H9 (cell line): ENCODE measurements at regions not wholly inside any gene's neighbourhood (a gene's known extent, or its start where the extent isn't known, plus 50 kb on each side); places are given as distances from the start of the nearest gene placed in this dataset.

ENCODE experiments used
- DNase-seq: peaks from one replicate; pipeline ENCODE4 v3.0.0-alpha.2; 2017
- H2AFZ ChIP-seq: one replicate; pipeline ENCODE4 v1.6.1; 2013; ENCODE audit warnings: mild to moderate bottlenecking, low read length, control low read depth, moderate library complexity
- H2AK5ac ChIP-seq: 2 replicates; pipeline ENCODE4 v1.6.1; 2013; ENCODE audit warnings: low read length, control low read depth, mixed read lengths; ENCODE audit not compliant: insufficient read length
- H2BK120ac ChIP-seq: one replicate; pipeline ENCODE4 v1.6.1; 2013; ENCODE audit warnings: low read depth, mild to moderate bottlenecking, low read length, control low read depth, inconsistent platforms; ENCODE audit not compliant: poor library complexity, severe bottlenecking
- H2BK12ac ChIP-seq: 2 replicates; pipeline ENCODE4 v1.6.1; 2013; ENCODE audit warnings: low read length, control low read depth, mixed read lengths, low read depth; ENCODE audit not compliant: insufficient read length
- H2BK15ac ChIP-seq: 2 replicates; pipeline ENCODE4 v1.6.1; 2013; ENCODE audit warnings: low read depth, low read length, control low read depth
- H2BK20ac ChIP-seq: one replicate; pipeline ENCODE4 v1.6.1; 2013; ENCODE audit warnings: low read depth, mild to moderate bottlenecking, low read length, control low read depth, inconsistent platforms; ENCODE audit not compliant: poor library complexity, severe bottlenecking
- H2BK5ac ChIP-seq: 2 replicates; pipeline ENCODE4 v1.6.1; 2013; ENCODE audit warnings: low read length, control low read depth, mixed read lengths; ENCODE audit not compliant: insufficient read length
- H3K14ac ChIP-seq: 2 replicates; pipeline ENCODE4 v1.6.1; 2013; ENCODE audit warnings: low read length, control low read depth; ENCODE audit not compliant: insufficient read depth
- H3K18ac ChIP-seq: 2 replicates; pipeline ENCODE4 v1.6.1; 2013; ENCODE audit warnings: low read depth, mild to moderate bottlenecking, mixed read lengths, low read length, control low read depth; ENCODE audit not compliant: insufficient read length
- H3K23ac ChIP-seq: 2 replicates; pipeline ENCODE4 v1.6.1; 2013; ENCODE audit warnings: low read length, control low read depth, mixed read lengths, low read depth; ENCODE audit not compliant: insufficient read length
- H3K23me2 ChIP-seq: 2 replicates; pipeline ENCODE4 v1.6.1; 2013; ENCODE audit warnings: low read depth, mild to moderate bottlenecking, mixed read lengths, low read length, control low read depth; ENCODE audit not compliant: insufficient read length, poor library complexity, severe bottlenecking
- H3K27ac ChIP-seq: 2 replicates; pipeline ENCODE4 v1.5.1; 2013; ENCODE audit warnings: low read length, control low read depth, mixed read lengths, low read depth; ENCODE audit not compliant: insufficient read length
- H3K27me3 ChIP-seq: 2 replicates; pipeline ENCODE4 v1.6.1; 2013; ENCODE audit warnings: low read length, control low read depth, inconsistent platforms; ENCODE audit not compliant: insufficient read depth
- H3K4ac ChIP-seq: 2 replicates; pipeline ENCODE4 v1.6.1; 2013; ENCODE audit warnings: low read depth, mild to moderate bottlenecking, control low read depth, inconsistent platforms, low read length, moderate library complexity
- H3K4me1 ChIP-seq: 2 replicates; pipeline ENCODE4 v1.6.1; 2013; ENCODE audit warnings: low read length, control low read depth, inconsistent platforms; ENCODE audit not compliant: insufficient read depth
- H3K4me2 ChIP-seq: 2 replicates; pipeline ENCODE4 v1.6.1; 2013; ENCODE audit warnings: low read length, control low read depth, mixed read lengths; ENCODE audit not compliant: insufficient read length, insufficient read depth
- H3K56ac ChIP-seq: 2 replicates; pipeline ENCODE4 v1.6.1; 2013; ENCODE audit warnings: low read depth, mild to moderate bottlenecking, mixed read lengths, low read length, control low read depth; ENCODE audit not compliant: insufficient read length
- H3K79me1 ChIP-seq: 2 replicates; pipeline ENCODE4 v1.6.1; 2013; ENCODE audit warnings: low read depth, mild to moderate bottlenecking, moderate library complexity, low read length, control low read depth, inconsistent platforms; ENCODE audit not compliant: insufficient read depth, poor library complexity, severe bottlenecking
- H3K79me2 ChIP-seq: 2 replicates; pipeline ENCODE4 v1.6.1; 2013; ENCODE audit warnings: low read length, control low read depth, inconsistent platforms; ENCODE audit not compliant: insufficient read depth
- H3K9ac ChIP-seq: 2 replicates; pipeline ENCODE4 v1.6.1; 2013; ENCODE audit warnings: low read length, control low read depth, mixed read lengths; ENCODE audit not compliant: insufficient read length; ENCODE audit errors: extremely low read depth
- H3K9me3 ChIP-seq: one replicate; pipeline ENCODE4 v1.6.1; 2013; ENCODE audit warnings: low read depth, low read length, inconsistent platforms; ENCODE audit not compliant: control insufficient read depth
- H3T11ph ChIP-seq: one replicate; pipeline ENCODE4 v1.6.1; 2013; ENCODE audit warnings: mild to moderate bottlenecking, low read length, control low read depth, inconsistent platforms
- H4K20me1 ChIP-seq: one replicate; pipeline ENCODE4 v1.6.1; 2013; ENCODE audit not compliant: control insufficient read depth, insufficient read length, insufficient read depth
- H4K5ac ChIP-seq: 2 replicates; pipeline ENCODE4 v1.6.1; 2013; ENCODE audit warnings: low read depth, mild to moderate bottlenecking, mixed read lengths, low read length, control low read depth; ENCODE audit not compliant: insufficient read length
- H4K8ac ChIP-seq: replicated peaks from 2 replicates; pipeline ENCODE4 v1.6.1; 2013; ENCODE audit warnings: low read length, control low read depth, mixed read lengths, low read depth; ENCODE audit not compliant: insufficient read length
- H4K91ac ChIP-seq: 2 replicates; pipeline ENCODE4 v1.6.1; 2013; ENCODE audit warnings: low read depth, mild to moderate bottlenecking, moderate library complexity, mixed read lengths, low read length, control low read depth; ENCODE audit not compliant: insufficient read length
- H3K27ac Mint-ChIP-seq, 3 experiments: 2 replicates in 2 of 3; 3 replicates in 1 of 3; pipeline ENCODE4 v1.8.0; 2020 to 2021; ENCODE audit warnings: mixed read lengths in 3 of 3, mild to moderate bottlenecking in 1 of 3, moderate library complexity in 1 of 3
- H3K27me3 Mint-ChIP-seq: 2 replicates; pipeline ENCODE4 v1.8.0; 2021; ENCODE audit warnings: low read depth, mild to moderate bottlenecking, moderate library complexity, mixed read lengths
- H3K36me3 Mint-ChIP-seq, 3 experiments: 2 replicates in 2 of 3; 3 replicates in 1 of 3; pipeline ENCODE4 v1.8.0; 2020 to 2021; ENCODE audit warnings: low read depth in 3 of 3, mixed read lengths in 3 of 3; ENCODE audit not compliant: insufficient read depth in 1 of 3
- H3K4me1 Mint-ChIP-seq, 2 experiments: 2 replicates each; pipeline ENCODE4 v1.8.0; 2020; ENCODE audit warnings: mixed read lengths in 2 of 2
- H3K4me3 Mint-ChIP-seq, 2 experiments: 2 replicates in 1 of 2; 3 replicates in 1 of 2; pipeline ENCODE4 v1.8.0; 2020 to 2021; ENCODE audit warnings: mild to moderate bottlenecking in 2 of 2, mixed read lengths in 2 of 2, moderate library complexity in 1 of 2
- H3K9me3 Mint-ChIP-seq, 2 experiments: 2 replicates in 1 of 2; 3 replicates in 1 of 2; pipeline ENCODE4 v1.8.0; 2020; ENCODE audit warnings: mild to moderate bottlenecking in 2 of 2, mixed read lengths in 2 of 2, moderate library complexity in 1 of 2
- CTCF ChIP-seq: fragments of 200-600 bp; sonication (generic); conservative IDR thresholded peaks from 3 replicates; pipeline ENCODE4 v1.8.0; 2021; ENCODE audit warnings: antibody characterized with exemption, mild to moderate bottlenecking
- WGBS: extraction: QIAGEN DNeasy Blood & Tissue Kit; methylation state at CpG from one replicate; pipeline ENCODE4 v1.1.7; 2013; ENCODE audit warnings: missing lambda C conversion rate, low lambda C conversion rate, mixed read lengths; ENCODE audit not compliant: insufficient read length; ENCODE audit errors: extremely low coverage; 5-methylcytosine and 5-hydroxymethylcytosine counted together

- Histone ChIP-seq H2BK12ac (no peak overlapping the region), H3T11ph (no peak overlapping the region), H4K8ac (no peak overlapping the region), H3K79me2 (no peaks in the 10 kb centered on the region), H2BK20ac (no peak overlapping the region), H4K20me1 (no peaks in the 10 kb centered on the region), H4K91ac (no peak overlapping the region), H4K5ac (no peak overlapping the region), H3K9ac (no peak overlapping the region), H3K27ac (no peak overlapping the region), H3K4ac (no peak overlapping the region), H2BK15ac (no peak overlapping the region), H3K79me1 (no peaks in the 10 kb centered on the region), H3K9me3 (no peaks in the 10 kb centered on the region), H3K23ac (no peak overlapping the region), H2BK120ac (no peak overlapping the region), H3K14ac (no peak overlapping the region), H3K4me2 (no peak overlapping the region), H3K4me1 (no peaks in the 10 kb centered on the region; the same call in 1 of the 2 replicates), H3K27me3 (no peaks in the 10 kb centered on the region), H3K18ac (no peak overlapping the region), H2AFZ (no peak overlapping the region), H2BK5ac (no peak overlapping the region), H2AK5ac (no peak overlapping the region), H3K23me2 (no peaks in the 10 kb centered on the region), H3K56ac (no peak overlapping the region)
- WGBS = 100% methylated on average over 1 of the region's 4 CpGs
- H3K4me3 Mint-ChIP-seq = no peak overlapping the region
- no peak for TF ChIP-seq CTCF
- H3K4me1 Mint-ChIP-seq = peaks cover 6 to 15% of the 10 kb centered on the region in 2 experiments
- no peaks in the 10 kb centered on the region for H3K9me3 Mint-ChIP-seq
- H3K36me3 Mint-ChIP-seq = no peaks in the 10 kb centered on the region
- H3K27ac Mint-ChIP-seq = no peak overlapping the region
- no peaks in the 10 kb centered on the region for H3K27me3 Mint-ChIP-seq
- DNase-seq = no peak
These were observed 573.0 kb downstream of the GABRG1 start for GRCh38 chr4:45550766-45551366.
